CD8-positive, alpha-beta memory T cell (primary cell): ENCODE measurements at regions not wholly inside any gene's neighbourhood (a gene's known extent, or its start where the extent isn't known, plus 50 kb on each side); places are given as distances from the start of the nearest gene placed in this dataset.

Experiments used
- CTCF ChIA-PET: fragments of 350-600 bp; sonication (Branson Sonifier 250); formaldehyde crosslinking; loops from one replicate; lab custom pipeline; 2021; ENCODE audit warnings: antibody characterized with exemption; lab: Charles Lee
- POLR2A ChIA-PET: fragments of 350-600 bp; sonication (Branson Sonifier 250); formaldehyde crosslinking; loops from one replicate; lab custom pipeline; 2021; ENCODE audit warnings: antibody characterized with exemption; lab: Charles Lee
- DNase-seq, 5 donors: peaks; one replicate each; pipeline versions ENCODE4 v3.0.0 to v3.0.0-alpha.2; 2020 to 2022; ENCODE audit warnings: mixed read lengths in 1 of 5
- H3K27ac ChIP-seq: one replicate; pipeline ENCODE4 v1.7.0; 2013; ENCODE audit warnings: low read depth, mild to moderate bottlenecking, low read length, moderate library complexity
- H3K27me3 ChIP-seq: 2 replicates; pipeline ENCODE4 v1.7.0; 2013; ENCODE audit warnings: low read length, mild to moderate bottlenecking; ENCODE audit not compliant: insufficient read depth, poor library complexity, severe bottlenecking
- H3K36me3 ChIP-seq: 2 replicates; pipeline ENCODE4 v1.7.0; 2013; ENCODE audit warnings: mild to moderate bottlenecking, low read length, moderate library complexity; ENCODE audit not compliant: insufficient read depth
- H3K4me1 ChIP-seq: 2 replicates; pipeline ENCODE4 v1.7.0; 2013; ENCODE audit warnings: mild to moderate bottlenecking, low read length, moderate library complexity; ENCODE audit not compliant: insufficient read depth
- H3K4me3 ChIP-seq: 2 replicates; pipeline ENCODE4 v1.7.0; 2013; ENCODE audit warnings: mild to moderate bottlenecking, low read length
- H3K9me3 ChIP-seq: 2 replicates; pipeline ENCODE4 v1.7.0; 2013; ENCODE audit warnings: mild to moderate bottlenecking, low read length
- H3K27ac Mint-ChIP-seq, 8 donors: one replicate each; pipeline ENCODE4 v1.8.0; 2020 to 2021; ENCODE audit warnings: mixed read lengths in 8 of 8, mild to moderate bottlenecking in 6 of 8, inconsistent platforms in 3 of 8, moderate library complexity in 3 of 8
- H3K27me3 Mint-ChIP-seq, 2 donors: one replicate each; pipeline ENCODE4 v1.8.0; 2020 to 2021; ENCODE audit warnings: mixed read lengths in 2 of 2, mild to moderate bottlenecking in 1 of 2, moderate library complexity in 1 of 2
- H3K36me3 Mint-ChIP-seq, 3 donors: one replicate each; pipeline ENCODE4 v1.8.0; 2020 to 2021; ENCODE audit warnings: mixed read lengths in 3 of 3, inconsistent platforms in 1 of 3, mild to moderate bottlenecking in 1 of 3
- H3K4me1 Mint-ChIP-seq, 3 donors: one replicate each; pipeline ENCODE4 v1.8.0; 2020 to 2021; ENCODE audit warnings: mixed read lengths in 3 of 3, inconsistent platforms in 1 of 3, mild to moderate bottlenecking in 1 of 3
- H3K4me3 Mint-ChIP-seq, 7 donors: one replicate each; pipeline ENCODE4 v1.8.0; 2020 to 2021; ENCODE audit warnings: mixed read lengths in 7 of 7, mild to moderate bottlenecking in 6 of 7, moderate library complexity in 4 of 7, inconsistent platforms in 2 of 7
- H3K9me3 Mint-ChIP-seq, 5 donors: one replicate each; pipeline ENCODE4 v1.8.0; 2020 to 2022; ENCODE audit warnings: mixed read lengths in 5 of 5, mild to moderate bottlenecking in 3 of 5, moderate library complexity in 2 of 5, inconsistent platforms in 1 of 5

DNA sequence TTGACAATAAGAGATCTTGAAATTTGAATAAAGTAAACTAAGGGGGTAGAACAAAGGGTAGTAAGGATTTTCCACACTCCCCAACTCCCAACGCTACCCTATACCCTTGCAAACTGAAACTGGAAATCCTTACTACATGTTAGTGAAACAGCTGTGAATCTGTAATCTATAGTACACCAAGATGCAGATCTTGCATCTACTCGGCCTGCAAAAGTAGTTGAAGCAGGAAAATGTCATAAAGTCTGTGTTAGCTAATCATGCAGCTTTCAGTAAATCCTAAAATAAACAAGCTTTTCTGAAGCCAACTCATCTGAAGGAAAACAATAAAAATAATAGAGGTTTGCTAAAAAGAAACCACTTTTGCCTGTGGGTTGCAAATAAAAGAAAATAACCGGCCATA, 1242.0 kb upstream of the ACO1 start:
- Histone ChIP-seq H3K27me3 (no peaks in the 10 kb centered on the region), H3K4me3 (no peak overlapping the region), H3K9me3 (no peaks in the 10 kb centered on the region), H3K4me1 (no peaks in the 10 kb centered on the region), H3K36me3 (no peaks in the 10 kb centered on the region), H3K27ac (no peak overlapping the region)
- Mint-ChIP-seq H3K4me1 (peaks cover 2 to 7% (median 6%) of the 10 kb centered on the region in 3 donors), H3K27me3 (peaks cover 0 to 2% of the 10 kb centered on the region in 2 donors), H3K36me3 (no peaks in the 10 kb centered on the region), H3K27ac (no peak overlapping the region), H3K4me3 (no peak overlapping the region), H3K9me3 (peaks cover 0 to 2% (median 0%) of the 10 kb centered on the region in 5 donors)
- ChIA-PET CTCF (no interaction called here), POLR2A (no interaction called here)
- no peak for DNase-seq

DNA sequence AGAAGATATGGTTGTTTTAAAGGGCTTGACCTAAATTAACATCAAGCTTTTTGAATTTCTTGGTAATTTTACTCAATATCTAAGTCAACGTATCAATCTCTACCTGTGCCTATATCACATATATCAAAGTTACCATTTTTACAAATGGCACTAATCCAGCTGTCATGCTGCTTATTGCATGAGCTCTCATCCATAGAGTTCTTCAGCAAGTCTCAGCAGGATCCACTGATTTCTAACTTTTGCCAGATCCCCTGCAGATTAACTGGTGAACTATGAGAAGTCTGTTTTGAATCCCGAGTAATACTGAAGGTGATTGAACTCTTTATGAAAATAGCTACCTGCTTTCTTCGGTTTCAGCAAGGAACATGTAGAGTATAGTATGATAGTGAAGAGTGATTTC, 1239.8 kb upstream of the ACO1 start:
- ChIA-PET POLR2A (no interaction called here), CTCF (no interaction called here)
- H3K4me1 Mint-ChIP-seq: peaks cover 2 to 7% (median 6%) of the 10 kb centered on the region in 3 donors
- Histone ChIP-seq H3K4me3 (no peak overlapping the region), H3K27me3 (no peaks in the 10 kb centered on the region), H3K4me1 (no peaks in the 10 kb centered on the region), H3K27ac (no peak overlapping the region), H3K9me3 (no peaks in the 10 kb centered on the region), H3K36me3 (no peaks in the 10 kb centered on the region)
- peaks cover 0 to under 1% (median 0%) of the 10 kb centered on the region in 3 donors for H3K36me3 Mint-ChIP-seq
- H3K27me3 Mint-ChIP-seq: peaks cover 0 to 1% of the 10 kb centered on the region in 2 donors
- no peak overlapping the region for H3K4me3 Mint-ChIP-seq
- DNase-seq: no peak
- no peak overlapping the region for H3K27ac Mint-ChIP-seq
- no peaks in the 10 kb centered on the region for H3K9me3 Mint-ChIP-seq

DNA sequence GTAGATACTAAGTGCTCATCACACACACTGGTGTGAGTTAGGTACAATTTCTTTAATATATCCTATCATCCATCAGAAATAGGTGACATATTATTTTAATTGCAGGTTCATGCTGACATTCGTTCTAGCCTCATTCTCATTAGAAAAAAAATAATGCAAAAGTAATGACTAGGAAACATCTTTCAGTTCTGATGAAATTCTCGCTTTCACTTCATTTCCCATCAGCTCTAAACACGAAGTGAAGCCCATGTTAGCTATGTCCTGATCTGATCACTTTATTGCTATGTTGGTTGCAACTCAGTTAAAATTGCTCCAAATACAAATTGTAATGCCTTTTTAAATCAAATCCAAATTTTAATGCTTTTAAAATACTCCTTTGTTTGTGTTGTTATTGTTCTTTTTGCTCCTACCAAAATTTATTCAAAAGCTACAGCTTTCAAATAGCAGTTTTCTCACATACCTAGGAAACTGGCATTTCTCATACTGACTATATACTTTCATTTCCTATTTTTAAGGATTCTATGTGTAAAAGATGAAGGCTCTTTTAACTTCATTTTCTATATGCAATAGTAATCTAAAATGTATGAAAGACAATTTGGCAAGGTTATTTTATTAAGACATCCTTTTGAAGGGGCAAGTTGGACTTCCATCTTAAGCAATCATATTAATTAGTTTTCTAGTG, 1237.8 kb upstream of the ACO1 start:
- H3K9me3 ChIP-seq: no peaks in the 10 kb centered on the region
- no peaks in the 10 kb centered on the region for H3K27me3 ChIP-seq
- Mint-ChIP-seq H3K27me3 (no peaks in the 10 kb centered on the region), H3K4me1 (peaks cover 0 to 7% (median 6%) of the 10 kb centered on the region in 3 donors), H3K36me3 (peaks cover 0 to 4% (median 0%) of the 10 kb centered on the region in 3 donors), H3K27ac (no peak overlapping the region), H3K9me3 (peaks cover 0 to 7% (median 0%) of the 10 kb centered on the region in 5 donors), H3K4me3 (no peak overlapping the region)
- H3K27ac ChIP-seq: no peak overlapping the region
- CTCF ChIA-PET: no interaction called here
- no peaks in the 10 kb centered on the region for H3K36me3 ChIP-seq
- no peak overlapping the region for H3K4me3 ChIP-seq
- H3K4me1 ChIP-seq: no peaks in the 10 kb centered on the region
- POLR2A ChIA-PET: no interaction called here
- no peak for DNase-seq

DNA sequence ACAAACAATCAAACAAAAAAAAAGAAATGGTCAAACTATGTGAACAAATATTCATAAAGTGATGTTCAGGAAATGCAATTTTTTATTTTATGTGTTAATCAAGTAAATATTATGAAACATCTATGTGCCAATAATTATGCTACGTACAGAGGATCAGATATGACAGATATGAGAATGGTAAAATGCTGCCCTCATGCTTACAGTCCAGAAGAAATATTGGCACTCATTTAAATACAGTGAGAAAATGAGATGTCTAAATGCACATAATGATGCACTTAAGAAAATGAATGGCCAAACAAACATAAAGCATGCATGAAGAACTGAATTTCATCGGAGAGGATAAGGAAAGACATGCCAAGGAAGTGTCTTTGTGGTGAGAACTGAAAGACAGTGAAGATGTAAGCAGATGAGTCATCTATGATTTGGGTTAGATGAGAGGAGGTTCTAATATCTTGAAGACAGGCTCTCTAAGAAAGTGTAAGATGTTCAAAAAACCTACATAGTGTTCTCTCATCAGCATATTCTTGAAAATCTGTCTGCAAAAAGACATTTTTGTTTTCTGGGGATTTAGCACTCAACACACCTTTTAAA, 1231.1 kb upstream of the ACO1 start:
- no peak overlapping the region for H3K4me3 ChIP-seq
- no peak overlapping the region for H3K27ac ChIP-seq
- CTCF ChIA-PET: no interaction called here
- H3K9me3 Mint-ChIP-seq: peaks cover 0 to 7% (median 0%) of the 10 kb centered on the region in 5 donors
- peaks cover 3 to 13% (median 9%) of the 10 kb centered on the region in 3 donors for H3K4me1 Mint-ChIP-seq
- POLR2A ChIA-PET: no interaction called here
- no peaks in the 10 kb centered on the region for H3K27me3 ChIP-seq
- DNase-seq: no peak
- H3K36me3 Mint-ChIP-seq: peaks cover 0 to 4% (median 0%) of the 10 kb centered on the region in 3 donors
- H3K27me3 Mint-ChIP-seq: no peaks in the 10 kb centered on the region
- no peaks in the 10 kb centered on the region for H3K4me1 ChIP-seq
- no peak overlapping the region for H3K4me3 Mint-ChIP-seq
- H3K27ac Mint-ChIP-seq: peak overlapping the region in 1 of 8 donors; percentile 42
- no peaks in the 10 kb centered on the region for H3K36me3 ChIP-seq
- H3K9me3 ChIP-seq: no peaks in the 10 kb centered on the region

DNA sequence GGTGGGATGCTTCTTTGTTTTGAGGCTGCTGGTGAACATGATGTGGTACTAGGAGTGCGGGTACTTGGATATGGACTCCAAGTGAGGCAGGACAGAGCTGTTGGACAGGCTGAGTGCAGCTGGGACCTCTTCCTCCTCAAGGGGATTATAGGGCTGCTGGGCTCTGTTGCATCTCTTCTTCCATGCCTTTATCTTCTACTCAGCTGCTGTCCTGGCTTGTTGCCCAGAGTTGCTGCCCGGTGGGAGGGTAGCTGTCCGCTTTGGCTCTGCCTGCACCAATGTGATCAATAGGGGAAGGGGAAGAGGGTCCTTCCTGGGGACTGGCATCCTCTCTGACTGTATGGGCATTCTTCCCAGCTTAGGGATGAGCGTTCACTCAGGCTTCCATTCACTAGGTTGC, 1217.9 kb upstream of the ACO1 start:
- Histone ChIP-seq H3K36me3 (no peaks in the 10 kb centered on the region), H3K9me3 (no peaks in the 10 kb centered on the region), H3K4me1 (no peaks in the 10 kb centered on the region), H3K27me3 (no peaks in the 10 kb centered on the region), H3K4me3 (no peak overlapping the region), H3K27ac (no peak overlapping the region)
- no peak overlapping the region for H3K4me3 Mint-ChIP-seq
- peaks cover 0 to 3% (median 0%) of the 10 kb centered on the region in 3 donors for H3K36me3 Mint-ChIP-seq
- peaks cover 0 to 2% (median 0%) of the 10 kb centered on the region in 5 donors for H3K9me3 Mint-ChIP-seq
- H3K27ac Mint-ChIP-seq: peak overlapping the region in 1 of 8 donors; percentile 4
- no peaks in the 10 kb centered on the region for H3K27me3 Mint-ChIP-seq
- DNase-seq: no peak
- POLR2A ChIA-PET: no interaction called here
- CTCF ChIA-PET: interaction anchor here (1.0 kb wide), 1 partner anchor 12 kb away, joined by 3 read pairs; no protein-coding TSS in a partner anchor
- H3K4me1 Mint-ChIP-seq: peaks cover 0 to 6% (median 5%) of the 10 kb centered on the region in 3 donors

DNA sequence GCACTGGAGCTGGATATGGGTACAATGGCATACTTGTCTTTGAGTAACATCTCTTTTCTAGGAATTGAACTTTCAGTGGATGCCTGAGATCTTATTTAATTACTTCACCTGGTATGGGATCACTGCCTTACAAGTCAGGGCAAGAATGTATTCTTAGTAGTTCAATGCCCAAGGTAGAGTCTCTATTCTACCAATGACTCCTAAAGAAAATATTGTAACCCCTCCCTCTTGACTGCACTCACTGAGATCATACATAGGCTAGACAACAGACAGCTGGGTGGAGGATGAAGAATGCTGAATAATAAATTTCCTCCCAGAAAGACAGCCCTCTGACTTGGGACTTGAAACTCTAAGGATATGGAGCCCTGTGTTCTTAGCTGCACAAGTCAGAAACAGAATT, 1216.3 kb upstream of the ACO1 start:
- H3K36me3 ChIP-seq: no peaks in the 10 kb centered on the region
- Mint-ChIP-seq H3K36me3 (peaks cover 0 to 3% (median 0%) of the 10 kb centered on the region in 3 donors), H3K27me3 (peaks cover 1 to 4% of the 10 kb centered on the region in 2 donors), H3K4me3 (no peak overlapping the region), H3K9me3 (peaks cover 0 to 2% (median 0%) of the 10 kb centered on the region in 5 donors), H3K27ac (no peak overlapping the region), H3K4me1 (peaks cover 0 to 6% (median 5%) of the 10 kb centered on the region in 3 donors)
- H3K4me3 ChIP-seq: no peak overlapping the region
- DNase-seq: no peak
- H3K27me3 ChIP-seq: no peaks in the 10 kb centered on the region
- no peaks in the 10 kb centered on the region for H3K9me3 ChIP-seq
- H3K27ac ChIP-seq: no peak overlapping the region
- POLR2A ChIA-PET: no interaction called here
- CTCF ChIA-PET: no interaction called here
- no peaks in the 10 kb centered on the region for H3K4me1 ChIP-seq

DNA sequence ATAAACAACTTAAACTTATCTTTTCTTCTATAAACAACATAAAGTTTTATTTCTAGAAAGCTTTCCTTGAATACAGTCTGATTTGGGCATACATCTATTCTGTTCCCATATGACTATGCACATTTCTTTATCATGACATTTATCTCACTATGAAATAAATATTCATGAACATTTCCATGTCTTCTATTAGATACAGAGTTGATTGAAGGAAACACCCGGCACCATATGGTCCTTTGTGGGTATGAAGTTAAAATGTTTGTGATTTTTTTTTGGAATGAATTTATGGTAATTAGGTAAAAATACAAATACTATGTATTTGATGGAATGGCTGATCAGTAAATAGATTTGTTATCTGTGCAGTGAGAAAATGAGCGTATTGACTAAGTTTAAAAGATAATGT, 1209.8 kb upstream of the ACO1 start:
- ChIA-PET POLR2A (no interaction called here), CTCF (no interaction called here)
- no peaks in the 10 kb centered on the region for H3K4me1 ChIP-seq
- H3K4me3 Mint-ChIP-seq: no peak overlapping the region
- H3K4me3 ChIP-seq: no peak overlapping the region
- no peaks in the 10 kb centered on the region for H3K36me3 ChIP-seq
- peaks cover 1 to 4% of the 10 kb centered on the region in 2 donors for H3K27me3 Mint-ChIP-seq
- no peaks in the 10 kb centered on the region for H3K9me3 ChIP-seq
- H3K36me3 Mint-ChIP-seq: peaks cover 0 to 2% (median 0%) of the 10 kb centered on the region in 3 donors
- H3K27me3 ChIP-seq: no peaks in the 10 kb centered on the region
- no peaks in the 10 kb centered on the region for H3K4me1 Mint-ChIP-seq
- no peak overlapping the region for H3K27ac ChIP-seq
- no peaks in the 10 kb centered on the region for H3K9me3 Mint-ChIP-seq
- H3K27ac Mint-ChIP-seq: no peak overlapping the region
- DNase-seq: no peak

DNA sequence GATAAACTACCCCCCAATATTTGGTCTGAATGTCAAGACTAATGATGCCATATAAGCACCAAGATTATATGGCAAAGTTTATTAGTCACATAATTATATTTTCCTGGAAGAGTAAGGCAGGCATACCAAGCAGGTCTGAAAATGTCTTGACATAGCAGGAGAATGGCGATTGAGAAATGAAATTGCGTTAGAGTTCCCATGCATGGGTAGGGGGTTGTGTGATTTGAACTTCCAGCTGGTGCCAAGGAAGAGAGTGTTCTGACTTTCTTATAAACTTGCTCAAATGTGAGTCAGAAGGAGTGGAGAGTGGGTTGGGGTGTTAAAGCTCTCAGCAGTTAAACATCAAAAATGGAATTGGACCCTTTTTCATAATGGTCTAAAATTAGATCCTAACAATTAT, 1200.6 kb upstream of the ACO1 start:
- H3K36me3 ChIP-seq: no peaks in the 10 kb centered on the region
- ChIA-PET CTCF (no interaction called here), POLR2A (no interaction called here)
- H3K27me3 ChIP-seq: no peaks in the 10 kb centered on the region
- no peaks in the 10 kb centered on the region for H3K9me3 ChIP-seq
- no peak for DNase-seq
- Mint-ChIP-seq H3K4me3 (no peak overlapping the region), H3K9me3 (peaks cover 0 to 2% (median 0%) of the 10 kb centered on the region in 5 donors), H3K27ac (no peak overlapping the region), H3K4me1 (no peaks in the 10 kb centered on the region), H3K36me3 (no peaks in the 10 kb centered on the region), H3K27me3 (no peaks in the 10 kb centered on the region)
- no peak overlapping the region for H3K4me3 ChIP-seq
- H3K27ac ChIP-seq: no peak overlapping the region
- H3K4me1 ChIP-seq: no peaks in the 10 kb centered on the region
